ENCODE measurements at regions not wholly inside any gene's neighbourhood (a gene's known extent, or its start where the extent isn't known, plus 50 kb on each side); places are given as distances from the start of the nearest gene placed in this dataset.

DNA sequence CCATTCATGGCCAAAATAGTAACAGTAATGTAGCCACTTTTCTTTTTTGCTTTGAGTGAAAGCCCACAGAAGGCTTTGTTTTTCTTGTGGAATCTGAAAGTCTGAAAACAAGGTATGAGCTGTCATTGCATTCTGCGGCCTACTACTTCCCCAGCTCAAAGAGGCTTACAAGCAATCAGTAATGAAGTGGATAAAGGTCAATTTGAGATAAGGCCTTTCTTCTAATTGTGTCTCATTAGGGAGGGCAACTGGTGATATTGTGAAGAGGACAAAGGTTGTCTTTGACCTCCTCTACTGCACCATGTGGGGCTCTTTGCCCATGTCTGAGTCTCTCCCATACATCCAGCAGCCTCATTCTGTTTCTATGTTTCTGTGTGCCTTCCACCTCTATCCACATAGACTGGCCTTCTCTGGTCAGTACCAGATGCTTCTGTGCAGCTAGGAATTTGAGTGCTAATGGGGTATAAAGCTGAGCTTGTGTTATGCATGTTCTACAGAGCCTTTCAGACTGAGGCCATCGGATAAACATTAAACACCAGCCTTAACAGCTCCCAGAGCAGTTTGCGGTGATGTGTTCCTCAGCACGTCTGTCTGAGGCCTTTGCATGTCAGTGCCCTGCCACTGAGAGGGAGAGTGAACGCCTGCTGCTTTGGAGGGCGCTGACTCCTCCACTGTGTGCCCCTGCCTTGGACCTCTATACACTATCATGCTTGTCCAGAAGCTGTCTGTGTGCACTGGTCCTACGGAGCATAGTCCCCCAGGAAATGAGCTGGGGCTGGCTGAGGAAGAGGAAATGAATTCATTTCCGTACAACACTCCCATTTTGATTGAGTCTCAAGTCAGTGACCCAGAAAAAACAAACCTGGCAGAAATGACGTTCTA is 80.2 kb downstream of the SH2D1A start:
- Histone ChIP-seq H3K36me3 (ENCODE audit: control insufficient read depth in 1 of 2, insufficient read depth in 2 of 2, low read length in 2 of 2) (no peaks in the 10 kb centered on the region), H3K27ac (ENCODE audit: low read depth, low read length) (no peak overlapping the region), H3K4me1 (ENCODE audit: control insufficient read depth in 1 of 2, insufficient read depth in 2 of 2, low read length in 2 of 2) (no peaks in the 10 kb centered on the region), H3K4me3 (replicated peaks in 1 of 2; ENCODE audit: low read depth in 1 of 2, low read length in 2 of 2) (no peak overlapping the region), H3K79me2 (ENCODE audit: insufficient read depth, low read length) (no peaks in the 10 kb centered on the region), H3K9me3 (ENCODE audit: control insufficient read depth in 1 of 2, insufficient read depth in 1 of 2, low read depth in 1 of 2, low read length in 2 of 2) (no peaks in the 10 kb centered on the region), H3K27me3 (ENCODE audit: insufficient read depth, low read length) (no peaks in the 10 kb centered on the region), H3K4me2 (ENCODE audit: low read length) (no peak overlapping the region), H2AFZ (ENCODE audit: low read depth, low read length, poor library complexity, severe bottlenecking) (no peak overlapping the region), H3K9me2 (ENCODE audit: insufficient read depth) (no peaks in the 10 kb centered on the region), H4K20me1 (ENCODE audit: insufficient read depth) (no peaks in the 10 kb centered on the region), H3K9ac (ENCODE audit: low read length) (no peak overlapping the region)
- no peak for DNase-seq (ENCODE audit: low read depth, low spot score)
- CTCF ChIA-PET: no interaction called here
- POLR2A ChIA-PET: no interaction called here
- no peak for ATAC-seq
- TF ChIP-seq MAX (IDR thresholded peaks at IDR 0.05) (no peak), CEBPB (IDR thresholded peaks at IDR 0.05; ENCODE audit: low read depth) (no peak), SP1 (IDR thresholded peaks at IDR 0.05; ENCODE audit: low read depth) (no peak), ATF3 (IDR thresholded peaks at IDR 0.05) (no peak), SRF (IDR thresholded peaks at IDR 0.05; ENCODE audit: low read depth) (no peak), EZH2phosphoT487 (IDR thresholded peaks at IDR 0.05; ENCODE audit: borderline replicate concordance) (no peak), SIN3A (IDR thresholded peaks at IDR 0.05; ENCODE audit: low read depth) (no peak), RAD21 (IDR thresholded peaks at IDR 0.05; ENCODE audit: low read depth) (no peak), CBX3 (IDR thresholded peaks at IDR 0.05; ENCODE audit: low read depth) (no peak), ELF1 (IDR thresholded peaks at IDR 0.05; ENCODE audit: borderline replicate concordance, low read depth) (no peak), ZBTB33 (IDR thresholded peaks at IDR 0.05; ENCODE audit: extremely low read depth, insufficient replicate concordance, low read length) (no peak)
- TF ChIP-seq, protein P1, sequence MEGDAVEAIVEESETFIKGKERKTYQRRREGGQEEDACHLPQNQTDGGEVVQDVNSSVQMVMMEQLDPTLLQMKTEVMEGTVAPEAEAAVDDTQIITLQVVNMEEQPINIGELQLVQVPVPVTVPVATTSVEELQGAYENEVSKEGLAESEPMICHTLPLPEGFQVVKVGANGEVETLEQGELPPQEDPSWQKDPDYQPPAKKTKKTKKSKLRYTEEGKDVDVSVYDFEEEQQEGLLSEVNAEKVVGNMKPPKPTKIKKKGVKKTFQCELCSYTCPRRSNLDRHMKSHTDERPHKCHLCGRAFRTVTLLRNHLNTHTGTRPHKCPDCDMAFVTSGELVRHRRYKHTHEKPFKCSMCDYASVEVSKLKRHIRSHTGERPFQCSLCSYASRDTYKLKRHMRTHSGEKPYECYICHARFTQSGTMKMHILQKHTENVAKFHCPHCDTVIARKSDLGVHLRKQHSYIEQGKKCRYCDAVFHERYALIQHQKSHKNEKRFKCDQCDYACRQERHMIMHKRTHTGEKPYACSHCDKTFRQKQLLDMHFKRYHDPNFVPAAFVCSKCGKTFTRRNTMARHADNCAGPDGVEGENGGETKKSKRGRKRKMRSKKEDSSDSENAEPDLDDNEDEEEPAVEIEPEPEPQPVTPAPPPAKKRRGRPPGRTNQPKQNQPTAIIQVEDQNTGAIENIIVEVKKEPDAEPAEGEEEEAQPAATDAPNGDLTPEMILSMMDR (IDR thresholded peaks at IDR 0.05 in 2 of 3, conservative IDR thresholded peaks at IDR 0.05 in 1 of 3; ENCODE audit: borderline replicate concordance in 1 of 3, insufficient read depth in 1 of 3, low read depth in 2 of 3, low read length in 2 of 3): no peak
- intact Hi-C loops (cut with micrococcal nuclease): no loop called here
- RAD21 ChIA-PET (ENCODE audit: low non-redundant PET in 1 of 2, low total read pairs in 2 of 2, uncharacterized antibody in 2 of 2, unreplicated experiment in 2 of 2): no interaction called here
- BruUV-seq (replicated peaks): no TSS peak

Data from HCT116 (cell line).